GM21360 (cell line): ENCODE measurements at regions not wholly inside any gene's neighbourhood (a gene's known extent, or its start where the extent isn't known, plus 50 kb on each side); places are given as distances from the start of the nearest gene placed in this dataset.
"Not testable (repeated sequence)": the region's sequence is repeated elsewhere in the genome, so short reads cannot be mapped to it uniquely, and the experiment has no call there.

Experiments
- ATAC-seq: cut with Tn5 transposase; IDR thresholded peaks from one replicate; pipeline ENCODE4 v1.9.1; 2021; ENCODE audit warnings: mild to moderate bottlenecking, moderate library complexity; ENCODE audit not compliant: unreplicated experiment

GRCh38 chr2:161480123-161480522 lies 64.0 kb downstream of the TBR1 start:
- no peak for ATAC-seq

- no peak for ATAC-seq
Measured at GRCh38 chr2:161481619-161482018, 65.5 kb downstream of the TBR1 start.

DNA sequence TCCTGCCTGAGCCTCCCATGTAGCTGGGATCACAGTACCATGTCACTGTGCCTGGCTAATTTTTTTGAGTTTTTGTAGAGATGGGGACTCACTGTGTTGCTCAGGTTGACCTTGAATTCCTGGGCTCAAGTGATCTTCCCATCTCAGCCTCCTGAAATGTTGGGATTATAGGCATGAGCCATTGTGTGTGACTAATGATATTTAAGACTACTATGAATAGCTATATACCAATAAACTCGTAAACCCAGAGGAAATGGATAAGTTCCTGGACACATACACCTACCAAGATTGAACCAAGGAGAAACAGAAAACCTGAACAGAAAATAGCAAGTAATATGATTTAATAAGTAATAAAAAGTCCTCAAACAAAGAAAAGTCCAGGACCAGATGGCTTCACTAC lies 68.0 kb downstream of the TBR1 start:
- ATAC-seq = no peak

DNA sequence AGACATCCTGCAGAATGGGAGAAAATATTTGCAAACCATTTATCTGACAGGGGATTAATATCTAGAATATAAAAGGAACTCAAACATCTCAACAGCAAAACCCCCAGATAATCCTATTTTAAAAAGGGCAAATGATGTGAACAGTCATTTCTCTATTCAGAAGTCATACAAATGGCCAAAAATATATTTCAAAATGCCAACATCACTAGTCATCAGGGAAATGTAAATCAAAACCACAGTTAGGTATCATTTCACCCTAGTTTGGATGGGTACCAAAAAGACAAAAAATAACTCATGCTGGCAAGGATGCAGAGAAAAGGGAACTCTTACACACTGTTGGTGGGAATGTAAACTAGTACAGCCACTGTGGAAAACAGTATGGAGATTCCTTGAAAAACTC lies 70.0 kb downstream of the TBR1 start:
- no peak for ATAC-seq

DNA sequence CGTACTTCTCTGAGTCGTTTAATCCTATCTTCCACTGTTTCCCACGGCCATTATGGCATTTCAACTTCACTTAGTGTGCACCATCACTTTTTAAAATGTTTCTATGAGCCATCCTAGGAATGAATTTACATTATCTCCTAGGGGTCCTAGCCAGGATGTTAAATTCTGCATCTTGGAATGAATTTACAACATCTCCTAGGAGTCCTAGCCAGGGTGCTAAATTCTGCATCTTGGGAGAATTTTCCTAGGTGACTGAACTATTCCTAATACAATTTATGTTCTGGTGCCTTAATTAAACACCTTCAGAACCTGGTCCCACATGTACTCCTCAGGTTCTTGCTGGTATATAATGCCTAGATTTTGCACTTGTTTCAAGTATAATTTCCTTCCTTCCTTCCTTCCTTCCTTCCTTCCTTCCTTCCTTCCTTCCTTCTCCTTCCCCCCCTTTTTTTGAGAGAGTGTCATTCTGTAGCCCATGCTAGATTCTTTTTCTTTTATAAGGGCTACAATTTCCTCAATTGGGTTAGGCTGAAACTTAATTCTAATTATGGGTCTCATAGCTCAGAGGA lies 72.1 kb downstream of the TBR1 start:
- no peak for ATAC-seq

- no peak for ATAC-seq
Measured at GRCh38 chr2:161488879-161489278, 72.8 kb downstream of the TBR1 start.

DNA sequence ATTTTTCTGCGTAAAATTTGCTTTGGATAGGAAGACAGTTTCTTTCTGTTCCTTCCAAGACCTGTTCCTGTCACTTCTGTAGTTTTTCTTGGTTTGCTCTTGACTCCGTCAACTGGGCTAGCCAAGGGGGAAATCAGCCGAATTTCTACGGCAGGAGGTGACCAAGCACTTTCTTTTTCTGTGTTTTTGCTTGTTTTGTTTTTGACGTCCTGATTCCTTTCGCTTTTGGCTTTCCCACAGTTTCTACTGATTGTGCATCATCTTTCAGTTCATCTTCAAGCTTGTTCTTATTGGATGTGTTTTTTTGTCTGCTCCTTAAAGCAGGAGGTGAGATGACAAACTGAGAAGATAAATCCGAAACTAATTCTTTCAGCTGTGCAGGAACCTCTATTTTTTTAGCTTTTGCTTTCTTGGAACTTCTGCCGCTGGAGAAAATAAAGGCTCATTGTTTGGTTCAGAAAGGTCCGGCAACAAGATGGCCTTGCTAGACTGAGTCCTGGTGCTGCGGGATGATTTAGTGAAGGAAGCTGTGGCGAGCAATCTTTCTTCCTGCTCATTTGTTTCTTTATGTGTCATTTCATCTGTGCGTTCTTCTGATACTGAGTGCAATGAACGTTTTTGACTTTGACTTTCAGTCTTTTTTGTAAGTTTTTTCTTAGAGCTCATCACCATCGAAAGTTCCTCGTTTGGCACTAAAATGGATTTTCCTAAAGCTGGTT lies 85.0 kb downstream of the TBR1 start:
- peak; percentile 73 for ATAC-seq

- ATAC-seq = not testable (repeated sequence)
Measured at GRCh38 chr2:161502279-161502678, 86.2 kb downstream of the TBR1 start.

- not testable (repeated sequence) for ATAC-seq
Measured at GRCh38 chr2:161504628-161505289, 88.7 kb downstream of the TBR1 start.

DNA sequence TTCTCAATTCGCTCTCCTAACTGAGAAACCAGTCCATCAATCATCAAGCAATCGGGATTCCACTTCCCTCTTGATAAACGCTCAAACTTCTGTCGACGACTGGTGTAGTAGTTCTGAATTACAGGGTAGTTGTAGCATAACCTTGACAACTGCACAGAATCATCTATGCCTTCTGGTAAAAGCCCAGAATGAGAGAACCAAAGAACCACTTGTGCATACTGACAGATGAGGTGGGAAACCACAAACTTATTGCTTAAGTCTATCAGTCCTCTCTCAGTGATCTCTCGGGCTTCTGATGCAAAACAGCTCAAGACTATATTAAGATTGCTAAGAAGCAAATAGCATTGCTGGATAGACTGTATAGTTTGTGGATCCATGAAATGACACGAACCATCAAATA lies 89.4 kb downstream of the TBR1 start:
- not testable (repeated sequence) for ATAC-seq

- ATAC-seq = not testable (repeated sequence)
Measured at GRCh38 chr2:161513295-161514032, 97.4 kb downstream of the TBR1 start.

- no peak for ATAC-seq
Measured at GRCh38 chr2:161522796-161523195, 101.4 kb upstream of the SLC4A10 start.

GRCh38 chr2:161533218-161533617 lies 91.0 kb upstream of the SLC4A10 start:
- no peak for ATAC-seq

GRCh38 chr2:161546635-161547034 lies 77.6 kb upstream of the SLC4A10 start:
- ATAC-seq = no peak

GRCh38 chr2:161547130-161547529 lies 77.1 kb upstream of the SLC4A10 start:
- no peak for ATAC-seq

GRCh38 chr2:161552015-161552414 lies 72.2 kb upstream of the SLC4A10 start:
- ATAC-seq = no peak

DNA sequence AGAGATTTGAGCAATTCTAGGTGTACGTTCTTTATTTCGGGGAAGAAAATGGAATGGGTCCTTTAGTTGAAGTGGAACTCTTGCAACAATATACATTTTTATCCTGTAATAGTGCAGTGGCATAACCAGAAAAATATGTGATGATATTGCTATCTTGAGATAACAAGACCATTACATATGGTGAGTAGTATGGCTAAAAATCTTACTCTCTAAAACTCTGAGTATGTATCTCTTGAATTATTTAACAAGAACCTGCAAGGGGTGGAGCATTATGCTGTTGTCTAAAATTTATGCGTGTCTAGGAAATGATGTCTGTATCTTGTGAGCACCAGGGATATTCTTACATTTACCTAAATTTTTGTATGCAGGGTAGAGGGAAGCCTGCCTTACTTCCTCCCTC lies 68.4 kb upstream of the SLC4A10 start:
- no peak for ATAC-seq

GRCh38 chr2:161556440-161556839 lies 67.8 kb upstream of the SLC4A10 start:
- no peak for ATAC-seq

- ATAC-seq = no peak
Measured at GRCh38 chr2:161557538-161557937, 66.7 kb upstream of the SLC4A10 start.

GRCh38 chr2:161564906-161565305 lies 59.3 kb upstream of the SLC4A10 start:
- no peak for ATAC-seq

DNA sequence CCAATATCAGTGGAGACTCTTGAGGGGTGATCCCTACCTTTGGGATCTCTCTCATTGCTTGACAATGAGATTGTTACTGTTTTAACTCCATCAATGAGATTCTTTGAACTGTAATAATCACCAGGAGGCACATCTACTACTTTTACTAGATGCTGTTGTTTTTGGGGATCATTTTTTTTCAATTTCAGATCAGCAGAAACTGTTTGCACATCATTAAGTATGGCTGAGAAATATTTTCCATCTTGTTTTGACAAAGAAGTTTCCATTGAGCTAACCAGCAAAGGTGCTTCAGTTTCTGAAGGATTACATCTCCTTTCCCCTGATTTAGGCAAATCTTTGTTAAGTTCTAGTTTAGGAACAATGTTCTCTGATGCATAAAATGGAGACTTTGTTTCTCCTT lies 54.8 kb upstream of the SLC4A10 start:
- ATAC-seq = no peak
